NCI-H524 (cell line): ENCODE measurements at regions not wholly inside any gene's neighbourhood (a gene's known extent, or its start where the extent isn't known, plus 50 kb on each side); places are given as distances from the start of the nearest gene placed in this dataset.

ENCODE experiments used
- DNase-seq, 2 experiments: peaks; one replicate each; lab custom pipeline; 2025; lab: John Stamatoyannopoulos, UW

GRCh38 chr4:138858419-138858818 is 157.2 kb upstream of the NOCT start:
- no peak for DNase-seq

GRCh38 chr4:138857416-138857815 is 158.2 kb upstream of the NOCT start:
- DNase-seq: no peak

- peak in 1 of 2 experiments; percentile 1 for DNase-seq
These were observed 162.9 kb upstream of the NOCT start for GRCh38 chr4:138852681-138853080.

GRCh38 chr4:138851391-138852335 is 163.9 kb upstream of the NOCT start:
- DNase-seq: peak in 1 of 2 experiments; percentile 37

GRCh38 chr4:138845664-138846063 is 169.9 kb upstream of the NOCT start:
- no peak for DNase-seq

GRCh38 chr4:138845054-138845453 is 170.5 kb upstream of the NOCT start:
- peak in 1 of 2 experiments; percentile 68 for DNase-seq

- no peak for DNase-seq
These were observed 172.0 kb upstream of the NOCT start for GRCh38 chr4:138843616-138844015.

- DNase-seq: no peak
These were observed 174.2 kb upstream of the NOCT start for GRCh38 chr4:138841343-138841742.

GRCh38 chr4:138838251-138838650 is 177.3 kb upstream of the NOCT start:
- no peak for DNase-seq

GRCh38 chr4:138835832-138836533 is 179.6 kb upstream of the NOCT start:
- DNase-seq: no peak

- no peak for DNase-seq
These were observed 181.6 kb upstream of the NOCT start for GRCh38 chr4:138833974-138834373.

GRCh38 chr4:138832563-138832962 is 183.0 kb upstream of the NOCT start:
- no peak for DNase-seq

- no peak for DNase-seq
These were observed 183.6 kb upstream of the NOCT start for GRCh38 chr4:138831948-138832347.

- no peak for DNase-seq
These were observed 186.7 kb upstream of the NOCT start for GRCh38 chr4:138828926-138829325.

- DNase-seq: no peak
These were observed 188.8 kb upstream of the NOCT start for GRCh38 chr4:138826754-138827153.

GRCh38 chr4:138826322-138826721 is 189.3 kb upstream of the NOCT start:
- DNase-seq: no peak

GRCh38 chr4:138821331-138821730 is 194.2 kb upstream of the NOCT start:
- DNase-seq: no peak

- no peak for DNase-seq
These were observed 198.7 kb upstream of the NOCT start for GRCh38 chr4:138816875-138817274.

GRCh38 chr4:138815811-138816210 is 199.8 kb upstream of the NOCT start:
- DNase-seq: no peak

- peak in 1 of 2 experiments; percentile 46 for DNase-seq
These were observed 209.8 kb upstream of the NOCT start for GRCh38 chr4:138805736-138806135.

GRCh38 chr4:138804711-138805110 is 210.9 kb upstream of the NOCT start:
- DNase-seq: no peak

- no peak for DNase-seq
These were observed 212.5 kb upstream of the NOCT start for GRCh38 chr4:138803051-138803450.

GRCh38 chr4:138802499-138802898 is 213.1 kb upstream of the NOCT start:
- DNase-seq: no peak
